NCI-H1436 (cell line): ENCODE measurements at regions not wholly inside any gene's neighbourhood (a gene's known extent, or its start where the extent isn't known, plus 50 kb on each side); places are given as distances from the start of the nearest gene placed in this dataset.

Experiments used
- DNase-seq: peaks from one replicate; lab custom pipeline; 2025; lab: John Stamatoyannopoulos, UW

GRCh38 chr21:43302769-43303168 lies 124.2 kb downstream of the SIK1 start:
- DNase-seq, result no peak

GRCh38 chr21:43302062-43302700 lies 124.8 kb downstream of the SIK1 start:
- DNase-seq, result no peak

- no peak for DNase-seq
These were observed 125.4 kb downstream of the SIK1 start for GRCh38 chr21:43301409-43302061.

GRCh38 chr21:43300496-43301408 lies 126.2 kb downstream of the SIK1 start:
- no peak for DNase-seq

- DNase-seq, result no peak
These were observed 127.3 kb downstream of the SIK1 start for GRCh38 chr21:43299441-43300277.

GRCh38 chr21:43298546-43299440 lies 128.1 kb downstream of the SIK1 start:
- DNase-seq, result no peak

- no peak for DNase-seq
These were observed 128.9 kb downstream of the SIK1 start for GRCh38 chr21:43297989-43298388.

GRCh38 chr21:43297391-43297981 lies 128.7 kb downstream of the CRYAA start:
- no peak for DNase-seq

GRCh38 chr21:43295066-43295958 lies 126.5 kb downstream of the CRYAA start:
- DNase-seq, result peak; percentile 87

- no peak for DNase-seq
These were observed 125.5 kb downstream of the CRYAA start for GRCh38 chr21:43294194-43294902.

- DNase-seq, result no peak
These were observed 124.0 kb downstream of the CRYAA start for GRCh38 chr21:43292866-43293142.

GRCh38 chr21:43292041-43292865 lies 123.4 kb downstream of the CRYAA start:
- DNase-seq, result no peak

GRCh38 chr21:43291347-43291950 lies 122.6 kb downstream of the CRYAA start:
- DNase-seq, result no peak

GRCh38 chr21:43290421-43291346 lies 121.9 kb downstream of the CRYAA start:
- no peak for DNase-seq

- DNase-seq, result no peak
These were observed 121.2 kb downstream of the CRYAA start for GRCh38 chr21:43289966-43290365.

- no peak for DNase-seq
These were observed 120.6 kb downstream of the CRYAA start for GRCh38 chr21:43289442-43289841.
